ENCODE measurements at regions not wholly inside any gene's neighbourhood (a gene's known extent, or its start where the extent isn't known, plus 50 kb on each side); places are given as distances from the start of the nearest gene placed in this dataset.
A peak's percentile ranks its signal among the peaks of the same experiment; 100 is the strongest.
"Not testable (repeated sequence)": the region's sequence is repeated elsewhere in the genome, so short reads cannot be mapped to it uniquely, and the experiment has no call there.

DNA sequence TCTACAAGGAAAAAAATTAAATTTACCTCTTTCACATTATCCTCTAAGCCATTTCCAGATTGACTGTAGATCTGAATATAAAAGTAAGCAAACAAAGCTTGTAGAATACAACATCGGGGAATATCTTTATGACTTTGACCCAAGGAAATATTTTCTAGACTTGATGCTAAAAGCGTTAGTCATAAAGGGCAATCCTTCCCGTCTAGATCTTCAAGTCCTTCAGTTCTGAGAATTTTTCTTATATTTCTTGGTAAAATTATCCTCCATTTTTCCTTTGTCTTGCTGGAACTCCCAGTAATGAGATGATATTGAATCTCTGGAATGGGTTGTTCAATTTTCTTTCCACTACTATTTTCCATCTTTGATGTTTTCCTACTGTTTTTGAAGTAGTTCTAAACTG lies 77.8 kb upstream of the ZNF184 start:
- CTCF ChIA-PET = interaction anchor here (0.6 kb wide), 1 partner anchor 202 kb away, joined by 3 read pairs; no protein-coding TSS in a partner anchor
- 60% methylated on average over 3 of the region's 3 CpGs for WGBS (ENCODE audit: missing lambda C conversion rate)

DNA sequence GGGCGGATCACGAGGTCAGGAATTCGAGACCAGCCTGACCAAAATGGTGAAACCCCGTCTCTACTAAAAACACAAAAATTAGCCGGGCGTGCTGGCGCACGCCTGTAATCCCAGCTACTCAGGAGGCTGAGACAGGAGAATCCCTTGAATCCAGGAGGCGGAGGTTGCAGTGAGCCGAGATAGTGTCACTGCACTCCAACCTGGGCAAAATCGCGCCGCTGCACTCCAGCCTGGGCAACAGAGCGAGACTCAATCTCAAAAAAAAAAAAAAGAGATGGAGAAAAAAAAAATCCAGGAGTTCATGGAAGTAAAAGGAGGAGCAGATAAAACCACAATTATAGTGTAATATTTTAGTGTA lies 76.3 kb upstream of the ZNF184 start:
- H3K9me3 ChIP-seq; H3K4me1 ChIP-seq; DNase-seq (ENCODE audit: low read depth in 1 of 2, low spot score in 1 of 2); FAIRE-seq; ATAC-seq; CTCF ChIA-PET: not testable (repeated sequence)
- Histone ChIP-seq H3K4me2 (peak overlapping the region; percentile 88), H3K27ac (peak overlapping the region in 1 of 2 experiments; percentile 72; a peak in 3 of 6 replicates), H3K4me3 (peak overlapping the region; percentile 60)
- POLR2A ChIA-PET = interaction anchor here (1.2 kb wide), 1 partner anchor 259 kb away, joined by 5 read pairs; a partner anchor contains a TSS
- WGBS (ENCODE audit: missing lambda C conversion rate) = 22% methylated on average over 8 of the region's 14 CpGs

More for the DNA sequence above, 77.8 kb upstream of the ZNF184 start:
- no peak overlapping the region for H3K27ac ChIP-seq
- TF ChIP-seq FOSL2 (IDR thresholded peaks at IDR 0.05) (no peak), FOSL2 (CRISPR knock-in tag; IDR thresholded peaks at IDR 0.05) (no peak), EHMT2 (IDR thresholded peaks at IDR 0.05; ENCODE audit: low read depth) (no peak), RARB (CRISPR knock-in tag; IDR thresholded peaks at IDR 0.05) (no peak), KDM1A (IDR thresholded peaks at IDR 0.05; ENCODE audit: low read depth) (no peak), CHD4 (IDR thresholded peaks at IDR 0.05; ENCODE audit: borderline replicate concordance) (no peak), CBX8 (IDR thresholded peaks at IDR 0.05) (no peak), RNF2 (IDR thresholded peaks at IDR 0.05; ENCODE audit: borderline replicate concordance, low read depth) (no peak), NR3C1 (IDR thresholded peaks at IDR 0.05) (no peak), JUNB (IDR thresholded peaks at IDR 0.05) (no peak), PHF8 (IDR thresholded peaks at IDR 0.05; ENCODE audit: borderline replicate concordance, low read depth) (no peak), ELK1 (IDR thresholded peaks at IDR 0.05; ENCODE audit: low read depth, low read length) (no peak), MYC (IDR thresholded peaks at IDR 0.05; ENCODE audit: borderline replicate concordance, low read length) (no peak), USF2 (IDR thresholded peaks at IDR 0.05) (no peak), HMGXB4 (CRISPR knock-in tag; IDR thresholded peaks at IDR 0.05; ENCODE audit: borderline replicate concordance) (no peak), RFX5 (IDR thresholded peaks at IDR 0.05) (no peak), ZNF302 (CRISPR knock-in tag; IDR thresholded peaks at IDR 0.05) (no peak)
- H3K4me2 ChIP-seq = no peak overlapping the region
- DNase-seq (ENCODE audit: low read depth in 1 of 2, low spot score in 1 of 2) = no peak
- no peak overlapping the region for H3K4me3 ChIP-seq
- POLR2A ChIA-PET = no interaction called here
- peaks cover 10% of the 10 kb centered on the region; the same call in 1 of the 3 replicates for H3K4me1 ChIP-seq
- no peak for ATAC-seq
- H3K9me3 ChIP-seq = no peaks in the 10 kb centered on the region
- FAIRE-seq = no peak

- WGBS (ENCODE audit: missing lambda C conversion rate) = 5% methylated on average over 23 of the region's 23 CpGs
- FAIRE-seq (no peak), DNase-seq (ENCODE audit: low read depth in 1 of 2, low spot score in 1 of 2) (peak in 1 of 2 experiments; percentile 80), ATAC-seq (peak; percentile 55 to 76)
- Histone ChIP-seq H3K4me1 (peaks cover 6% of the 10 kb centered on the region; the same call in 1 of the 3 replicates), H3K9me3 (no peaks in the 10 kb centered on the region), H3K27ac (peak overlapping the region; percentile 55 to 77), H3K4me2 (peak overlapping the region; percentile 88), H3K4me3 (peak overlapping the region; percentile 60)
- no peak for TF ChIP-seq TFCP2L1 (CRISPR knock-in tag; IDR thresholded peaks at IDR 0.05)
- peak; percentile 35; the same call in 1 of the 2 replicates for TF ChIP-seq MAX (IDR thresholded peaks at IDR 0.05)
- TF ChIP-seq FOXS1 (CRISPR knock-in tag; IDR thresholded peaks at IDR 0.05) = no peak
- TF ChIP-seq, protein P1, sequence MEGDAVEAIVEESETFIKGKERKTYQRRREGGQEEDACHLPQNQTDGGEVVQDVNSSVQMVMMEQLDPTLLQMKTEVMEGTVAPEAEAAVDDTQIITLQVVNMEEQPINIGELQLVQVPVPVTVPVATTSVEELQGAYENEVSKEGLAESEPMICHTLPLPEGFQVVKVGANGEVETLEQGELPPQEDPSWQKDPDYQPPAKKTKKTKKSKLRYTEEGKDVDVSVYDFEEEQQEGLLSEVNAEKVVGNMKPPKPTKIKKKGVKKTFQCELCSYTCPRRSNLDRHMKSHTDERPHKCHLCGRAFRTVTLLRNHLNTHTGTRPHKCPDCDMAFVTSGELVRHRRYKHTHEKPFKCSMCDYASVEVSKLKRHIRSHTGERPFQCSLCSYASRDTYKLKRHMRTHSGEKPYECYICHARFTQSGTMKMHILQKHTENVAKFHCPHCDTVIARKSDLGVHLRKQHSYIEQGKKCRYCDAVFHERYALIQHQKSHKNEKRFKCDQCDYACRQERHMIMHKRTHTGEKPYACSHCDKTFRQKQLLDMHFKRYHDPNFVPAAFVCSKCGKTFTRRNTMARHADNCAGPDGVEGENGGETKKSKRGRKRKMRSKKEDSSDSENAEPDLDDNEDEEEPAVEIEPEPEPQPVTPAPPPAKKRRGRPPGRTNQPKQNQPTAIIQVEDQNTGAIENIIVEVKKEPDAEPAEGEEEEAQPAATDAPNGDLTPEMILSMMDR (IDR thresholded peaks at IDR 0.05) = no peak
- no peak for TF ChIP-seq CHD4 (IDR thresholded peaks at IDR 0.05; ENCODE audit: borderline replicate concordance)
- TF ChIP-seq CEBPB (IDR thresholded peaks at IDR 0.05) = peak in 1 of 2 experiments; percentile 31; a peak in 1 of 4 replicates
- no peak for TF ChIP-seq JUN (IDR thresholded peaks at IDR 0.05)
- TF ChIP-seq SREBF2 (IDR thresholded peaks at IDR 0.05) = peak; percentile 62
- ChIA-PET POLR2A (interaction anchor here (1.2 kb wide), 2 partner anchors 29 to 260 kb away, joined by 3 to 5 read pairs; a partner anchor contains a TSS), CTCF (no interaction called here)
These were observed 74.5 kb upstream of the ZNF184 start for GRCh38 chr6:27547157-27548075.
